ENCODE measurements at regions not wholly inside any gene's neighbourhood (a gene's known extent, or its start where the extent isn't known, plus 50 kb on each side); places are given as distances from the start of the nearest gene placed in this dataset.
A peak's percentile ranks its signal among the peaks of the same experiment; 100 is the strongest.
"Not testable (repeated sequence)": the region's sequence is repeated elsewhere in the genome, so short reads cannot be mapped to it uniquely, and the experiment has no call there.

- DNase-seq = no peak
These were observed 68.1 kb upstream of the GRXCR1 start for GRCh38 chr4:42824278-42824977.

- no peak for DNase-seq
These were observed 71.3 kb upstream of the GRXCR1 start for GRCh38 chr4:42821230-42821629.

GRCh38 chr4:42819863-42820514 is 72.5 kb upstream of the GRXCR1 start:
- DNase-seq = no peak

- no peak for DNase-seq
These were observed 74.6 kb upstream of the GRXCR1 start for GRCh38 chr4:42817913-42818312.

- DNase-seq = no peak
These were observed 75.6 kb upstream of the GRXCR1 start for GRCh38 chr4:42816880-42817400.

- DNase-seq = no peak
These were observed 76.2 kb upstream of the GRXCR1 start for GRCh38 chr4:42816189-42816879.

- DNase-seq = no peak
These were observed 83.0 kb upstream of the GRXCR1 start for GRCh38 chr4:42809419-42810084.

GRCh38 chr4:42806303-42806835 is 86.1 kb upstream of the GRXCR1 start:
- no peak for DNase-seq

GRCh38 chr4:42789041-42789567 is 103.4 kb upstream of the GRXCR1 start:
- no peak for DNase-seq

- no peak for DNase-seq
These were observed 105.4 kb upstream of the GRXCR1 start for GRCh38 chr4:42787079-42787463.

GRCh38 chr4:42786350-42787078 is 106.0 kb upstream of the GRXCR1 start:
- peak; percentile 34 for DNase-seq

- no peak for DNase-seq
These were observed 106.7 kb upstream of the GRXCR1 start for GRCh38 chr4:42785817-42786216.

- no peak for DNase-seq
These were observed 111.2 kb upstream of the GRXCR1 start for GRCh38 chr4:42781315-42781714.

- DNase-seq = peak; percentile 6
These were observed 114.2 kb upstream of the GRXCR1 start for GRCh38 chr4:42778349-42778748.

- DNase-seq = no peak
These were observed 111.3 kb upstream of the ATP8A1 start for GRCh38 chr4:42768125-42768748.

GRCh38 chr4:42767669-42768068 is 110.8 kb upstream of the ATP8A1 start:
- no peak for DNase-seq

- DNase-seq = no peak
These were observed 104.9 kb upstream of the ATP8A1 start for GRCh38 chr4:42761804-42762203.

- not testable (repeated sequence) for DNase-seq
These were observed 98.1 kb upstream of the ATP8A1 start for GRCh38 chr4:42754965-42755364.

- no peak for DNase-seq
These were observed 94.7 kb upstream of the ATP8A1 start for GRCh38 chr4:42751587-42751986.

GRCh38 chr4:42750856-42751255 is 94.0 kb upstream of the ATP8A1 start:
- DNase-seq = peak; percentile 28

GRCh38 chr4:42750091-42750490 is 93.2 kb upstream of the ATP8A1 start:
- DNase-seq = no peak

GRCh38 chr4:42747971-42748370 is 91.1 kb upstream of the ATP8A1 start:
- no peak for DNase-seq

Data from NCI-H510A treated with DMSO at 0.1 percent for 48 hours (cell line).